Thyroid gland (tissue), 4 donors: ENCODE measurements at regions not wholly inside any gene's neighbourhood (a gene's known extent, or its start where the extent isn't known, plus 50 kb on each side); places are given as distances from the start of the nearest gene placed in this dataset.

Experiments used
- POLR2A ChIP-seq, 2 donors: fragments of 450-650 bp; IDR thresholded peaks; one replicate each; pipeline ENCODE4 v1.6.1; 2017; ENCODE audit warnings: antibody characterized with exemption in 2 of 2, mild to moderate bottlenecking in 2 of 2, moderate library complexity in 1 of 2
- TF ChIP-seq, protein P1 (sequence below), 6 experiments: fragments of 200-600 bp in 3 of 6; fragments of 450-650 bp in 3 of 6; sonication (generic) in 3 of 6; IDR thresholded peaks; one replicate each; pipeline ENCODE4 v1.5.1; 2016 to 2019; ENCODE audit warnings: antibody characterized with exemption in 6 of 6, mild to moderate bottlenecking in 2 of 6, inconsistent platforms in 1 of 6, moderate library complexity in 1 of 6

DNA sequence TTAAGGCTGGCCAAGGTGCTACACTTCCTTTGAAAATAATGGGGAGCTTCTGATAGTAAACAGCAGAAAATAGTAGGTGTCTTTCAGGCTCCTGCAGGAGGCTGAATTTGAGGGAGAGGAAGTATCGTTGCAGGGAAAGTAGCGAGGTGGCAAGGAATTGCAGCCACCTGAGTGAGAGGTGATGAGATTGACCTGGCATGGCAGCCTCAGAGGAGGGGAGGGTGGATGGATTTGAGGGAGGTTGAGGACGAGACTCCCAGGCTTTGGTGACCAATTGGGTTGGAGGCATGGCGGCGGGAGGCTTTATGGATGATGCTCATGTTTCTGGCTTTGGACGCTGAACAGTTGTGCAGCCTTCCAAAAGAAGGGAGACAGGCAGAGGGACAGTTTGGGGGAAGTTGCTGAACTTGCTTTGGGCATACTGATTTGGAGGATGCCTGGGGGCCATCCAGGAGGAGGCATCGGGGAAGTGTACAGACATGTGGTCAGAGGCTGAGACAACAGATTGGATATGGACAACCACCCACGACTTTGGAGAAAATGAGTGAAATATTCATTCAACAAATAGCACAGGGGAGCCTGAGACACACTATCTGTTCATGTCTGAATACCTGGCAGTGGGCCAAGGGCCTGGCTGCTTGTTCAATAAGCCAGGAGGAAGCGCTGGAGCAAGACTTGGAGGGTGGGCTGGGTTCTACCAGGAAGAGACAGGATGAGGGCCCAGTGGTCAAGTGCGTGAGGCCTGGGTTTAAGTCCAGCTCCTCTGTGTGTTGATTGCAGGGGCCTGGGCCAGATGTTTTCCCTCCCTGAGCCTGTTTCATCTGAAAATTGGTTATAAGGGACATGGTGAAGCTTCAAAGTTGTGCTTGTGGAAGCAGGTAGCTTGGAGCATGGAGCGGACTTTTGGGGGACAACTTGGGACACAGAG, 113.2 kb downstream of the CEBPB start:
- TF ChIP-seq, protein P1, sequence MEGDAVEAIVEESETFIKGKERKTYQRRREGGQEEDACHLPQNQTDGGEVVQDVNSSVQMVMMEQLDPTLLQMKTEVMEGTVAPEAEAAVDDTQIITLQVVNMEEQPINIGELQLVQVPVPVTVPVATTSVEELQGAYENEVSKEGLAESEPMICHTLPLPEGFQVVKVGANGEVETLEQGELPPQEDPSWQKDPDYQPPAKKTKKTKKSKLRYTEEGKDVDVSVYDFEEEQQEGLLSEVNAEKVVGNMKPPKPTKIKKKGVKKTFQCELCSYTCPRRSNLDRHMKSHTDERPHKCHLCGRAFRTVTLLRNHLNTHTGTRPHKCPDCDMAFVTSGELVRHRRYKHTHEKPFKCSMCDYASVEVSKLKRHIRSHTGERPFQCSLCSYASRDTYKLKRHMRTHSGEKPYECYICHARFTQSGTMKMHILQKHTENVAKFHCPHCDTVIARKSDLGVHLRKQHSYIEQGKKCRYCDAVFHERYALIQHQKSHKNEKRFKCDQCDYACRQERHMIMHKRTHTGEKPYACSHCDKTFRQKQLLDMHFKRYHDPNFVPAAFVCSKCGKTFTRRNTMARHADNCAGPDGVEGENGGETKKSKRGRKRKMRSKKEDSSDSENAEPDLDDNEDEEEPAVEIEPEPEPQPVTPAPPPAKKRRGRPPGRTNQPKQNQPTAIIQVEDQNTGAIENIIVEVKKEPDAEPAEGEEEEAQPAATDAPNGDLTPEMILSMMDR (IDR thresholded peaks at IDR 0.05), result no peak
- no peak for TF ChIP-seq POLR2A (IDR thresholded peaks at IDR 0.05)
